HUES6 (cell line): ENCODE measurements at regions not wholly inside any gene's neighbourhood (a gene's known extent, or its start where the extent isn't known, plus 50 kb on each side); places are given as distances from the start of the nearest gene placed in this dataset.

Source experiments
- H3K27ac ChIP-seq: 2 replicates; pipeline ENCODE4 v1.7.0; 2013; ENCODE audit warnings: low read depth, mild to moderate bottlenecking, low read length, inconsistent platforms
- H3K27me3 ChIP-seq: 2 replicates; pipeline ENCODE4 v1.6.1; 2013; ENCODE audit warnings: low read length; ENCODE audit not compliant: control insufficient read depth, insufficient read depth
- H3K36me3 ChIP-seq: 2 replicates; pipeline ENCODE4 v1.6.1; 2013; ENCODE audit warnings: low read length; ENCODE audit not compliant: control insufficient read depth, insufficient read depth
- H3K4me1 ChIP-seq: 2 replicates; pipeline ENCODE4 v1.6.1; 2013; ENCODE audit warnings: low read length; ENCODE audit not compliant: control insufficient read depth, insufficient read depth
- H3K4me3 ChIP-seq: 2 replicates; pipeline ENCODE4 v1.5.1; 2013; ENCODE audit warnings: low read depth, low read length
- H3K9ac ChIP-seq: one replicate; pipeline ENCODE4 v1.6.1; 2013; ENCODE audit warnings: mild to moderate bottlenecking, low read length
- H3K9me3 ChIP-seq: 2 replicates; pipeline ENCODE4 v1.6.1; 2013; ENCODE audit warnings: low read depth, low read length; ENCODE audit not compliant: control insufficient read depth, insufficient read depth

- H3K9ac ChIP-seq: no peak overlapping the region
- no peaks in the 10 kb centered on the region for H3K27me3 ChIP-seq
- H3K4me3 ChIP-seq: no peak overlapping the region
- H3K9me3 ChIP-seq: no peaks in the 10 kb centered on the region
- no peaks in the 10 kb centered on the region for H3K36me3 ChIP-seq
- no peak overlapping the region for H3K27ac ChIP-seq
- H3K4me1 ChIP-seq: no peaks in the 10 kb centered on the region
Observed at GRCh38 chr13:107208889-107209288, 641.0 kb upstream of the ARGLU1 start.

- Histone ChIP-seq H3K27me3 (no peaks in the 10 kb centered on the region), H3K27ac (no peak overlapping the region), H3K9ac (no peak overlapping the region), H3K9me3 (no peaks in the 10 kb centered on the region), H3K36me3 (no peaks in the 10 kb centered on the region), H3K4me1 (peaks cover 7% of the 10 kb centered on the region; the same call in 1 of the 2 replicates), H3K4me3 (no peak overlapping the region)
Observed at GRCh38 chr13:107205318-107206104, 637.6 kb upstream of the ARGLU1 start.

GRCh38 chr13:107203146-107203847 lies 635.4 kb upstream of the ARGLU1 start:
- H3K9me3 ChIP-seq: no peaks in the 10 kb centered on the region
- H3K27me3 ChIP-seq: no peaks in the 10 kb centered on the region

GRCh38 chr13:107202371-107203023 lies 634.6 kb upstream of the ARGLU1 start:
- H3K27me3 ChIP-seq: no peaks in the 10 kb centered on the region
- no peak overlapping the region for H3K4me3 ChIP-seq
- peaks cover 7% of the 10 kb centered on the region; the same call in 1 of the 2 replicates for H3K4me1 ChIP-seq
- H3K36me3 ChIP-seq: no peaks in the 10 kb centered on the region
- no peak overlapping the region for H3K27ac ChIP-seq
- H3K9me3 ChIP-seq: no peaks in the 10 kb centered on the region
- no peak overlapping the region for H3K9ac ChIP-seq

More at GRCh38 chr13:107203146-107203847, 635.4 kb upstream of the ARGLU1 start:
- H3K36me3 ChIP-seq: no peaks in the 10 kb centered on the region
- no peak overlapping the region for H3K27ac ChIP-seq
- H3K4me3 ChIP-seq: no peak overlapping the region
- H3K4me1 ChIP-seq: peaks cover 7% of the 10 kb centered on the region; the same call in 1 of the 2 replicates
- H3K9ac ChIP-seq: no peak overlapping the region

GRCh38 chr13:107200491-107200890 lies 632.6 kb upstream of the ARGLU1 start:
- Histone ChIP-seq H3K27ac (no peak overlapping the region), H3K36me3 (no peaks in the 10 kb centered on the region), H3K9ac (no peak overlapping the region), H3K27me3 (no peaks in the 10 kb centered on the region), H3K4me1 (peaks cover 7% of the 10 kb centered on the region; the same call in 1 of the 2 replicates), H3K4me3 (no peak overlapping the region), H3K9me3 (no peaks in the 10 kb centered on the region)

GRCh38 chr13:107192289-107192688 lies 624.4 kb upstream of the ARGLU1 start:
- no peaks in the 10 kb centered on the region for H3K4me1 ChIP-seq
- H3K36me3 ChIP-seq: no peaks in the 10 kb centered on the region
- no peak overlapping the region for H3K9ac ChIP-seq
- no peak overlapping the region for H3K27ac ChIP-seq
- peaks cover 6% of the 10 kb centered on the region; the same call in 1 of the 2 replicates for H3K9me3 ChIP-seq
- no peak overlapping the region for H3K4me3 ChIP-seq
- H3K27me3 ChIP-seq: peaks cover 6% of the 10 kb centered on the region; the same call in 1 of the 2 replicates

- no peak overlapping the region for H3K27ac ChIP-seq
- H3K27me3 ChIP-seq: peaks cover 6% of the 10 kb centered on the region; the same call in 1 of the 2 replicates
- H3K4me1 ChIP-seq: no peaks in the 10 kb centered on the region
- H3K36me3 ChIP-seq: no peaks in the 10 kb centered on the region
- H3K9me3 ChIP-seq: peaks cover 6% of the 10 kb centered on the region; the same call in 1 of the 2 replicates
- no peak overlapping the region for H3K9ac ChIP-seq
- no peak overlapping the region for H3K4me3 ChIP-seq
Observed at GRCh38 chr13:107190065-107190464, 622.1 kb upstream of the ARGLU1 start.

GRCh38 chr13:107185889-107186288 lies 618.0 kb upstream of the ARGLU1 start:
- Histone ChIP-seq H3K27ac (no peak overlapping the region), H3K4me1 (no peaks in the 10 kb centered on the region), H3K27me3 (no peaks in the 10 kb centered on the region), H3K4me3 (no peak overlapping the region), H3K36me3 (no peaks in the 10 kb centered on the region), H3K9me3 (no peaks in the 10 kb centered on the region), H3K9ac (no peak overlapping the region)

- Histone ChIP-seq H3K36me3 (no peaks in the 10 kb centered on the region), H3K9me3 (no peaks in the 10 kb centered on the region), H3K9ac (no peak overlapping the region), H3K27ac (no peak overlapping the region), H3K4me1 (no peaks in the 10 kb centered on the region), H3K27me3 (no peaks in the 10 kb centered on the region), H3K4me3 (no peak overlapping the region)
Observed at GRCh38 chr13:107170270-107170931, 602.5 kb upstream of the ARGLU1 start.

GRCh38 chr13:107157271-107157670 lies 589.3 kb upstream of the ARGLU1 start:
- no peak overlapping the region for H3K4me3 ChIP-seq
- no peak overlapping the region for H3K27ac ChIP-seq
- H3K36me3 ChIP-seq: no peaks in the 10 kb centered on the region

More at GRCh38 chr13:107157271-107157670, 589.3 kb upstream of the ARGLU1 start:
- Histone ChIP-seq H3K27me3 (no peaks in the 10 kb centered on the region), H3K4me1 (no peaks in the 10 kb centered on the region), H3K9ac (no peak overlapping the region), H3K9me3 (no peaks in the 10 kb centered on the region)
